ENCODE measurements at regions not wholly inside any gene's neighbourhood (a gene's known extent, or its start where the extent isn't known, plus 50 kb on each side); places are given as distances from the start of the nearest gene placed in this dataset.
"Not testable (repeated sequence)": the region's sequence is repeated elsewhere in the genome, so short reads cannot be mapped to it uniquely, and the experiment has no call there.

DNA sequence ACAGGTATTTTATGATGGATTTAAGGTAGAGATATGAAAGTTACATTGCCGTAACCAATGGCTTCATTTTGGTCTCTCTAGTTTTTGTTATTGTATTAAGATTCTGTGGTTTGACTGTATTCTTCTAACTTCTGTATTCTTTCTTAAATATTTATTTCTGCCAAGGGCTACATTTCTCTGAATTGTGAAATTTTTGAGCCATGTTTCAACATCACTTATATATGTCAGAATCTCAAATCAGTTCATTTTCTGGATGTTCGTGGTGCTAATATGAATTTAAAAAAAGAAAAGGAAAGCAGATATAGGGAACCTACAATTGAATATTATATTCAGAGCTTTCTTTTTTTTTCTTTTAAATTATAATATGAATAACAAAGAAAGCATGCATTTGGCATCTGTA lies 142.7 kb downstream of the ANXA1 start:
- DNase-seq (ENCODE audit: low spot score) = no peak
- in situ Hi-C loops (cut with MboI; ENCODE audit: low pct_unique_long_range_greater_than_20kb, low sequenced_read_pairs, unreplicated experiment) = no loop called here
- TF ChIP-seq, protein P1, sequence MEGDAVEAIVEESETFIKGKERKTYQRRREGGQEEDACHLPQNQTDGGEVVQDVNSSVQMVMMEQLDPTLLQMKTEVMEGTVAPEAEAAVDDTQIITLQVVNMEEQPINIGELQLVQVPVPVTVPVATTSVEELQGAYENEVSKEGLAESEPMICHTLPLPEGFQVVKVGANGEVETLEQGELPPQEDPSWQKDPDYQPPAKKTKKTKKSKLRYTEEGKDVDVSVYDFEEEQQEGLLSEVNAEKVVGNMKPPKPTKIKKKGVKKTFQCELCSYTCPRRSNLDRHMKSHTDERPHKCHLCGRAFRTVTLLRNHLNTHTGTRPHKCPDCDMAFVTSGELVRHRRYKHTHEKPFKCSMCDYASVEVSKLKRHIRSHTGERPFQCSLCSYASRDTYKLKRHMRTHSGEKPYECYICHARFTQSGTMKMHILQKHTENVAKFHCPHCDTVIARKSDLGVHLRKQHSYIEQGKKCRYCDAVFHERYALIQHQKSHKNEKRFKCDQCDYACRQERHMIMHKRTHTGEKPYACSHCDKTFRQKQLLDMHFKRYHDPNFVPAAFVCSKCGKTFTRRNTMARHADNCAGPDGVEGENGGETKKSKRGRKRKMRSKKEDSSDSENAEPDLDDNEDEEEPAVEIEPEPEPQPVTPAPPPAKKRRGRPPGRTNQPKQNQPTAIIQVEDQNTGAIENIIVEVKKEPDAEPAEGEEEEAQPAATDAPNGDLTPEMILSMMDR (IDR thresholded peaks at IDR 0.05; ENCODE audit: extremely low read depth, insufficient read depth, missing control alignments) = no peak

DNA sequence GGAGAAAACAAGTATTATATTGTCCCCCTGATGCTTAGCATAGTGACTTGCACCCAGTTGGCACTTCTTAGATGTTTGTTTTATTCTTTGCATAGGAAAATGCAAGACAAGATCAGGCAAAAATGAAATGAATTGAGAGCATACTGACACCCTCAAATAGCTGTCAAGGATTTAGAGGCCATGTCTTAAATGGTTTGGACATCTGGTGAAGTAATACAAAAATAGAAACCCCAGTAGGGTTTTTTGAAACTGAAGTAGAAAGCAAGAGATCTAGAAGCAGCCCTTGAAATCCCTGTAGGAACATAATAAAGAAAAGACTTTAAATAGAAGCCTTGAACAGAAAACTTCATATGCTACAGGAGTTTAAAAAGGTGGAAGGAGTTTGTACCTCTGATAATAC lies 174.3 kb downstream of the ANXA1 start:
- in situ Hi-C loops (cut with MboI; ENCODE audit: low pct_unique_long_range_greater_than_20kb, low sequenced_read_pairs, unreplicated experiment) = no loop called here

DNA sequence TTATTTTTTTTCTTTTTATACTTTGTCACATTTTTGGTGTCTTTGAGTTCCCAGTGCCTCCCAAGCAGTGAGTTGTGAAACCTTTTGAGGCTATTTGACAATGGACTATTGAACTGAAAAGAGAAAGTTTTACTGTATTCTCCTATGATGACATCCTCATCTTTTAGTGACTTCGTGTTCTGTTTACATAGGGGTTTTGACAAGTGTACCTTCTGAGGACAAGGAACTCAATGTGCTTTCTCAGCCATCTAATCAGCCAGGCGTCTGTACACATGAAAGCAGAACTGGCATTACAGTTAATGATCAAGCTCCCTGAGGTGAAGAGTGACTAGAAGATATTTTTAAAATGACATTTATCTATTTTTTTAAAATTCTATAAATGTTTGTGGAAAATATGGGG lies 175.5 kb downstream of the ANXA1 start:
- in situ Hi-C loops (cut with MboI; ENCODE audit: low pct_unique_long_range_greater_than_20kb, low sequenced_read_pairs, unreplicated experiment) = no loop called here
- TF ChIP-seq, protein P1 (IDR thresholded peaks at IDR 0.05; ENCODE audit: extremely low read depth, insufficient read depth, missing control alignments) = no peak

More for the DNA sequence above, 174.3 kb downstream of the ANXA1 start:
- DNase-seq (ENCODE audit: low spot score) = no peak
- TF ChIP-seq, protein P1 (IDR thresholded peaks at IDR 0.05; ENCODE audit: extremely low read depth, insufficient read depth, missing control alignments) = no peak

DNA sequence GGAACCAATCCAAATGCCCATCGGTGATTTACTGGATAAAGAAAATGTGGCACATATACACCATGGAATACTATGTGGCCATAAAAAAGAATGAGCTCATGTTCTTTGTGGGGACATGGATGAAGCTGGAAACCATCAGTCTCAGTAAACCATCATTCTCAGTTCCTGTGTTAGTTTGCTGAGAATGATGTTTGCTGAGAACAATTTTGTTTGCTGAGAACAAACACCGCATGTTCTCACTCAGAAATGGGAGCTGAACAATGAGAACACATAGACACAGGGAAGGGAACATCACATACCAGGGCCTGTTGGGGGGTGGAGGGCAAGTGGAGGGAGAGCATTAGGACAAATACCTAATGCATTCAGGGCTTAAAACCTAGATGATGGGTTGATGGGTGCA lies 185.5 kb downstream of the ANXA1 start:
- in situ Hi-C loops (cut with MboI; ENCODE audit: low pct_unique_long_range_greater_than_20kb, low sequenced_read_pairs, unreplicated experiment); DNase-seq (ENCODE audit: low spot score): not testable (repeated sequence)

More for the DNA sequence above, 175.5 kb downstream of the ANXA1 start:
- no peak for DNase-seq (ENCODE audit: low spot score)

DNA sequence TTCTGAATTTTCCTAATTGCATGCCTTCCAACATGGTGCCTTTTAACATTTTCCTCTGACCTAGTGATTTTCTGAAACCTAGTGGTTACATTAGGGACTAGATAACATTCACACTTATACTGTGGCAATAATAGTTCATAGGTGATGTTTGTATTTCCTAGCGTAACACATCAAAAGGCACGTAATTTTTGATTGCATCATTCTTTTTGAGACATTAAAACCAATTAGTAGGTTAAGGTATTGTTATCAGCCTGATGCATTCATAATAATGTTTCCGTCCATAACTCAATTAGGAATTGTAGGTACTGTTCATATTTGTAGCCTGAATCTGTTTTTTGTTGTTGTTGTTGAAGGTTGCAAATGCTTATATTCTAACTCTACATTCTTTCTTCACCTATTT lies 192.4 kb downstream of the ANXA1 start:
- in situ Hi-C loops (cut with MboI; ENCODE audit: low pct_unique_long_range_greater_than_20kb, low sequenced_read_pairs, unreplicated experiment) = no loop called here
- no peak for DNase-seq (ENCODE audit: low spot score)
- TF ChIP-seq, protein P1 (IDR thresholded peaks at IDR 0.05; ENCODE audit: extremely low read depth, insufficient read depth, missing control alignments) = no peak

DNA sequence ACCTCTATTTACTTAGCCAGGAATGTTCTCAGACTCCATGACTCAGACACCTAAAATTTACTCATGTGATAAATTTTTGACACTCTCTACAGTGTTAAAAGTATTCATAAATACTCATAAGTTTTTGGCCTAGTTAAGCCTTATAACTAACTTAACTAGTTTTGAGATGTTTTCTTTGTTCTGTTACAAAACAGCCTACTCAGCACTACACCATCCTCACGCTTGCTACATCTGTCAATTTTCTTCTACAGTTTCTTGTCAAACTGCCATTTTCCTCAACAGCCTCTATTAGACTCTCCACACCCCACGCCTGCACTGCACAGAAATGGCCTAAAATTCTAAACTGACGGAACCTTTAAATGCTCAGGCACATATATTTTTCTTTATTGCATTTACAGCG lies 195.5 kb downstream of the ANXA1 start:
- in situ Hi-C loops (cut with MboI; ENCODE audit: low pct_unique_long_range_greater_than_20kb, low sequenced_read_pairs, unreplicated experiment) = no loop called here
- TF ChIP-seq, protein P1 (IDR thresholded peaks at IDR 0.05; ENCODE audit: extremely low read depth, insufficient read depth, missing control alignments) = no peak

DNA sequence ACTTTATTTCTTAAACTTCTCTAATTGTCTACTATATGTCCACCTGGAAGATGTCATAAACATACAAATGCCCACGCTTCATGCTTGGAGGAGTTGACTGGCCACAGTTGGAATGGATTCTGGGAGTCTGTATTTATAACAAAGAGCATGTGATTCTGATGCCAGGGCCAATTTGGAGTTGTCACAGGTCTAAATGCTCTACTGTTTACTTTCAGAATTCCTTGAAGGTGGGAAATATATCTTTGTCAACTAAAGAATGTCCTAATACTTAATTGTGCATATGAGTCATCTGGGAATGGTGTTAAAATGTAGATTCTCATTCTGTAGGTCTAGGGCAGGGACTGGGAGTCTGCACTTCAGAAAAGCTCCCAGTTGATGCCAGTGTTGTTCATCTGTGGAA lies 196.1 kb downstream of the ANXA1 start:
- no peak for DNase-seq (ENCODE audit: low spot score)
- TF ChIP-seq, protein P1 (IDR thresholded peaks at IDR 0.05; ENCODE audit: extremely low read depth, insufficient read depth, missing control alignments) = no peak

More for the DNA sequence above, 195.5 kb downstream of the ANXA1 start:
- DNase-seq (ENCODE audit: low spot score) = no peak

More for the DNA sequence above, 196.1 kb downstream of the ANXA1 start:
- in situ Hi-C loops (cut with MboI; ENCODE audit: low pct_unique_long_range_greater_than_20kb, low sequenced_read_pairs, unreplicated experiment) = no loop called here
